ENCODE measurements at regions not wholly inside any gene's neighbourhood (a gene's known extent, or its start where the extent isn't known, plus 50 kb on each side); places are given as distances from the start of the nearest gene placed in this dataset.

DNA sequence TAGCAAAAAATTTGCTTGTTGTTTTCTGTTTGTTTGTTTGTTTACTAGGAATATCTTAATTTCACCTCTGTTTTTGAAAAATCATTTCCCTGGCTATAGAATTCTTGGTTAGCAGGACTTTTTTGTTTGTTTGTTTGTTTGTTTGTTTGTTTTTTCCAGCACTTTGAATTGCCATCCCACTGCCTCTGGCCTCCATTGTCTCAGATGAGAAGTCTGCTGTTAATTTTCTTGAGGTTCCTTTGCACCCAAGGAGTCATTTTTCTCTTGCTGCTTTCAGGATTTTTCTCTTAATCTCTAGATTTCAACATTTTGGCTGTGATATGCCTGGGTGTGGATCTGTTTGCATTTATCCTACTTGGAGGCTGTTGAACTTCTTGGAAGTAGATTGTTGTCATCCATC, 105.7 kb downstream of the FOXL3 start:
- Histone ChIP-seq H3K9ac (ENCODE audit: low read depth, low read length) (no peak overlapping the region), H3K9me3 (ENCODE audit: insufficient read depth, low read depth, low read length) (peaks cover 58% of the 10 kb centered on the region), H3K27me3 (ENCODE audit: insufficient read depth, low read length) (no peaks in the 10 kb centered on the region), H3K4me1 (ENCODE audit: insufficient read depth, low read length) (no peaks in the 10 kb centered on the region), H3K27ac (ENCODE audit: low read length) (no peak overlapping the region), H3K36me3 (ENCODE audit: insufficient read depth, low read depth, low read length) (no peaks in the 10 kb centered on the region), H3K4me3 (ENCODE audit: low read length) (no peak overlapping the region)

DNA sequence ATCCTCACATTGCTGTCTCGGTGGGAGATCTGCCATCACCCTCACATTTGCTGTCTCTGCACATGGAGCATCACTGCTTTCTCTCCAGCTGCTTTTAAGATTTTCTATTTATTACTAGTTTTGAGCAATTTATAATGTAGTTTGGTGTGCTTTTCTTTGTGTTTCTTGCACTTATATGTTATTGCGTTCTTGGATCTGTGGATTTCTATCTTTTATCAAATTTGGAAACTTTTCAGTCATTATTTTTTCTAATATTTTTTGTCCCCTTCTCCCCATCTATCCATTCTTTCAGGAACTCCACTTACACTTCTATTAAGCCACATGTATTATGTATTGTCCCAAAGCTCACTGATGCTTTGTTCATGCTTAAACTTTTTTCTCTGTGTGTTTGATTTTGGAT, 108.9 kb downstream of the FOXL3 start:
- no peaks in the 10 kb centered on the region for H3K36me3 ChIP-seq (ENCODE audit: insufficient read depth, low read depth, low read length)
- H3K27ac ChIP-seq (ENCODE audit: low read length) = no peak overlapping the region
- no peak overlapping the region for H3K9ac ChIP-seq (ENCODE audit: low read depth, low read length)
- H3K4me3 ChIP-seq (ENCODE audit: low read length) = no peak overlapping the region
- no peaks in the 10 kb centered on the region for H3K4me1 ChIP-seq (ENCODE audit: insufficient read depth, low read length)
- H3K9me3 ChIP-seq (ENCODE audit: insufficient read depth, low read depth, low read length) = peaks cover 70% of the 10 kb centered on the region
- no peaks in the 10 kb centered on the region; the same call in 1 of the 2 replicates for H3K27me3 ChIP-seq (ENCODE audit: insufficient read depth, low read length)

- Histone ChIP-seq H3K27me3 (ENCODE audit: insufficient read depth, low read length) (no peaks in the 10 kb centered on the region; the same call in 1 of the 2 replicates), H3K9ac (ENCODE audit: low read depth, low read length) (no peak overlapping the region), H3K4me1 (ENCODE audit: insufficient read depth, low read length) (no peaks in the 10 kb centered on the region), H3K27ac (ENCODE audit: low read length) (no peak overlapping the region), H3K4me3 (ENCODE audit: low read length) (no peak overlapping the region), H3K9me3 (ENCODE audit: insufficient read depth, low read depth, low read length) (peaks cover 60% of the 10 kb centered on the region), H3K36me3 (ENCODE audit: insufficient read depth, low read depth, low read length) (no peaks in the 10 kb centered on the region)
These were observed 111.0 kb downstream of the FOXL3 start for GRCh38 chr7:400901-401485.

GRCh38 chr7:401495-401894, 111.5 kb downstream of the FOXL3 start:
- H3K27ac ChIP-seq (ENCODE audit: low read length) = no peak overlapping the region
- H3K9me3 ChIP-seq (ENCODE audit: insufficient read depth, low read depth, low read length) = peaks cover 55% of the 10 kb centered on the region

DNA sequence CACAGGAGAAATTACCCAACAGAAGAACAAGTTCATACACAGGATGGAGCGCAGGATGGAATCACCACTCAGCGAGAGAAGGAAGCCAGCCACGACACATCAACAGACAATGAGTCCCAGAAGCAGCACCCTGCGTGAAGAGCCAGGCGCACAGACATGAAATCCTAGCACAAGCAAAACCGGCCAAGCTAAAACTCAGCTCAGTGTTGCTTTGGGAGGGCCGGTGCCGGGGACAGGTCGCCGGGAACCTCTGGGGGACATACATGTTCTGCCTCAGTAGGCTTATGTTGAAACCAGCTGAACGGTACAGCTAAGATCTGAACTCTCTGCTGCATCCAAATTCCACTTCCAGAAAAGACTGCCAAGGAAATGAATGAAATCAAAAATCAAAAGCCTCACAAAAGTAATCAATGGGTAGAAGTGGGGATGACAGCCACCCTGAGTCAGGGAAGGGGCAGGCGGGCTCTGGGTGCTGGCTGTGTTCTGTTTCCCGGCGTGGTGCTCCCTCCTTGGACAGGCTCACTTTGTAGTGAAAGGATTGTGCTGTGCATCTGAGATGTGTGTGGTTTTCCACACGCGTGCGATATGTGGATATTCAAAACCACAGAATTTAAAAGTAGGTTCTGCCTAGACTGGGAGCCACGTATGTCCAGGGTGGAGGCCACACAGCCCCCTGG, 114.7 kb downstream of the PDGFA start:
- Histone ChIP-seq H3K27ac (ENCODE audit: low read length) (no peak overlapping the region), H3K27me3 (ENCODE audit: insufficient read depth, low read length) (no peaks in the 10 kb centered on the region; the same call in 1 of the 2 replicates)

More at GRCh38 chr7:401495-401894, 111.5 kb downstream of the FOXL3 start:
- Histone ChIP-seq H3K36me3 (ENCODE audit: insufficient read depth, low read depth, low read length) (no peaks in the 10 kb centered on the region), H3K4me1 (ENCODE audit: insufficient read depth, low read length) (no peaks in the 10 kb centered on the region), H3K27me3 (ENCODE audit: insufficient read depth, low read length) (no peaks in the 10 kb centered on the region; the same call in 1 of the 2 replicates), H3K4me3 (ENCODE audit: low read length) (no peak overlapping the region), H3K9ac (ENCODE audit: low read depth, low read length) (no peak overlapping the region)

DNA sequence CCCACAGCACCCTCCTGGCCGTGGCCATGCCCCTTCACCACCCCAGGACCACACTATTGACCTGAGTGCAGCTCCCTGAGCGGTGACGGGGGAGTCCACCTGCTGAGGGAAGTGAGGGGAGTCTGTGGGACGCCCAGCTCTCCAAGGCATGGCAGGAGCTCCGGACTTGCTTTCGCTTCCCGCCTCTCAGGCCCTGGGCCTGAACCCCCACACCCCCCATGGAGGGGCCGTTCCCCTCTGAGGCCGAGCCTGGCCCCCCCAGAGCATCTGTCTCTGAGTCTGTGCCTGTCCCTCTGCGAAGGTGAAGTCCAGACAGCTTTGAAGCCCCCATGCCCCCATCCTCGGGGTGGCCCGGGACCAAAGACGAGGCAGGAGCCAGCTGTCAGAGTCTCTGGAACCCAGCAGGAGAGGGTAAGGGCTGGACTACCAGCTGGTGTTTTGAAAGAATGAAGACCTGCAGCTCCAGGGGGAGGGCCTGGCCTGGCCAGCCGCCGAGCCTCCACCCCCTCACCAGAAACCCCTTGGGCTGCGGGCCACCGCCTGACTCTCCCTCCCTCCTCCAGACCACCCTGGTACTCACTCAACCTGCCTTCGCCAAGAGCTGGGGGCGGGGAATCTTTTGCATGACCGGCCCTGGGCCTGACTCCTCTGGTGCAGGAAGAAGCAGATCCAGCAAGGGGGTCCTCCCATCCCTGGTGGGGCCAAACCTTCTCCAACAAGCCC, 114.0 kb downstream of the PDGFA start:
- Histone ChIP-seq H3K9ac (ENCODE audit: low read depth, low read length) (no peak overlapping the region), H3K27me3 (ENCODE audit: insufficient read depth, low read length) (no peaks in the 10 kb centered on the region; the same call in 1 of the 2 replicates), H3K4me1 (ENCODE audit: insufficient read depth, low read length) (no peaks in the 10 kb centered on the region)

More for the DNA sequence above, 114.7 kb downstream of the PDGFA start:
- Histone ChIP-seq H3K9ac (ENCODE audit: low read depth, low read length) (no peak overlapping the region), H3K9me3 (ENCODE audit: insufficient read depth, low read depth, low read length) (peaks cover 21% of the 10 kb centered on the region), H3K4me1 (ENCODE audit: insufficient read depth, low read length) (no peaks in the 10 kb centered on the region), H3K4me3 (ENCODE audit: low read length) (no peak overlapping the region), H3K36me3 (ENCODE audit: insufficient read depth, low read depth, low read length) (no peaks in the 10 kb centered on the region)

GRCh38 chr7:407721-408539, 111.7 kb downstream of the PDGFA start:
- Histone ChIP-seq H3K36me3 (ENCODE audit: insufficient read depth, low read depth, low read length) (no peaks in the 10 kb centered on the region), H3K4me1 (ENCODE audit: insufficient read depth, low read length) (no peaks in the 10 kb centered on the region)

More for the DNA sequence above, 114.0 kb downstream of the PDGFA start:
- H3K36me3 ChIP-seq (ENCODE audit: insufficient read depth, low read depth, low read length) = no peaks in the 10 kb centered on the region
- H3K27ac ChIP-seq (ENCODE audit: low read length) = no peak overlapping the region
- no peak overlapping the region for H3K4me3 ChIP-seq (ENCODE audit: low read length)
- peaks cover 17% of the 10 kb centered on the region for H3K9me3 ChIP-seq (ENCODE audit: insufficient read depth, low read depth, low read length)

GRCh38 chr7:408751-409311, 110.8 kb downstream of the PDGFA start:
- no peaks in the 10 kb centered on the region for H3K4me1 ChIP-seq (ENCODE audit: insufficient read depth, low read length)
- no peak overlapping the region for H3K4me3 ChIP-seq (ENCODE audit: low read length)
- H3K9ac ChIP-seq (ENCODE audit: low read depth, low read length) = no peak overlapping the region
- no peaks in the 10 kb centered on the region for H3K27me3 ChIP-seq (ENCODE audit: insufficient read depth, low read length)
- H3K27ac ChIP-seq (ENCODE audit: low read length) = no peak overlapping the region
- H3K36me3 ChIP-seq (ENCODE audit: insufficient read depth, low read depth, low read length) = no peaks in the 10 kb centered on the region
- no peaks in the 10 kb centered on the region for H3K9me3 ChIP-seq (ENCODE audit: insufficient read depth, low read depth, low read length)

More at GRCh38 chr7:407721-408539, 111.7 kb downstream of the PDGFA start:
- 0 out of 2 replicates have a peak, but pooled peaks cover 2% of the 10 kb centered on the region for H3K9me3 ChIP-seq (ENCODE audit: insufficient read depth, low read depth, low read length)
- H3K27me3 ChIP-seq (ENCODE audit: insufficient read depth, low read length) = no peaks in the 10 kb centered on the region; the same call in 1 of the 2 replicates
- no peak overlapping the region for H3K4me3 ChIP-seq (ENCODE audit: low read length)
- H3K9ac ChIP-seq (ENCODE audit: low read depth, low read length) = no peak overlapping the region
- H3K27ac ChIP-seq (ENCODE audit: low read length) = no peak overlapping the region

GRCh38 chr7:409339-410281, 110.0 kb downstream of the PDGFA start:
- H3K4me3 ChIP-seq (ENCODE audit: low read length) = no peak overlapping the region
- H3K36me3 ChIP-seq (ENCODE audit: insufficient read depth, low read depth, low read length) = no peaks in the 10 kb centered on the region
- no peaks in the 10 kb centered on the region for H3K4me1 ChIP-seq (ENCODE audit: insufficient read depth, low read length)
- no peak overlapping the region for H3K27ac ChIP-seq (ENCODE audit: low read length)
- H3K27me3 ChIP-seq (ENCODE audit: insufficient read depth, low read length) = no peaks in the 10 kb centered on the region
- no peaks in the 10 kb centered on the region for H3K9me3 ChIP-seq (ENCODE audit: insufficient read depth, low read depth, low read length)
- H3K9ac ChIP-seq (ENCODE audit: low read depth, low read length) = no peak overlapping the region

- H3K9me3 ChIP-seq (ENCODE audit: insufficient read depth, low read depth, low read length) = no peaks in the 10 kb centered on the region
- no peaks in the 10 kb centered on the region for H3K27me3 ChIP-seq (ENCODE audit: insufficient read depth, low read length)
- no peaks in the 10 kb centered on the region for H3K4me1 ChIP-seq (ENCODE audit: insufficient read depth, low read length)
- H3K27ac ChIP-seq (ENCODE audit: low read length) = no peak overlapping the region
- H3K9ac ChIP-seq (ENCODE audit: low read depth, low read length) = no peak overlapping the region
- H3K4me3 ChIP-seq (ENCODE audit: low read length) = no peak overlapping the region
- no peaks in the 10 kb centered on the region for H3K36me3 ChIP-seq (ENCODE audit: insufficient read depth, low read depth, low read length)
These were observed 109.2 kb downstream of the PDGFA start for GRCh38 chr7:410395-410910.

All from iPS-20b (cell line).